ENCODE measurements at regions not wholly inside any gene's neighbourhood (a gene's known extent, or its start where the extent isn't known, plus 50 kb on each side); places are given as distances from the start of the nearest gene placed in this dataset.

DNA sequence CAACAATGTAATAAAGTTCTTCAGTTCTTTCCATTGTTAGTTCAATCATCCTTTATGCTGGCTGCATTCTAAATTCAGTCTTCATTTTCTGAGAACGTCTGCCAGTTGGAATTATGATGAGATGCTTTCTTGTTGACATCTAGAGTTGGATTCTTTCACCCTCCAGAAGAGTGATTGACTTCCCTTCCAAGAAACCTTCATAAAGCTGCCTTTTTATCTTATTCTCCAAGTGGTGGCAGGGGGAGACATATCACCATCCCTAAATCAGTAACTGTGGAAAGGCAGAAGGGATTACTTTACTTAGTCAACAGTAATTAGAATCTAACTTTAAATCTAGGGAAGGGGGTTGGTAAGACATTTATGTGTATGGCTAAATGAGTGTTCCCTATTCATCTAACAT lies 86.8 kb upstream of the GULP1 start:
- Histone ChIP-seq H3K4me1 (no peaks in the 10 kb centered on the region), H3K36me3 (replicated peaks in 1 of 2; ENCODE audit: insufficient read depth in 1 of 2, low read depth in 2 of 2) (no peaks in the 10 kb centered on the region), H3K27me3 (no peaks in the 10 kb centered on the region), H3K9me3 (no peaks in the 10 kb centered on the region), H3K4me3 (no peak overlapping the region), H3K27ac (no peak overlapping the region)
- 77 to 83% methylated on average over 1 of the region's 1 CpG for WGBS, 2 donors
- intact Hi-C loops (cut with DNase I) = no loop called here
- ATAC-seq (no peak), DNase-seq (no peak)
- TF ChIP-seq CTCF (IDR thresholded peaks at IDR 0.05) (peak in 1 of 7 experiments; percentile 5), POLR2A (IDR thresholded peaks at IDR 0.05) (no peak)

DNA sequence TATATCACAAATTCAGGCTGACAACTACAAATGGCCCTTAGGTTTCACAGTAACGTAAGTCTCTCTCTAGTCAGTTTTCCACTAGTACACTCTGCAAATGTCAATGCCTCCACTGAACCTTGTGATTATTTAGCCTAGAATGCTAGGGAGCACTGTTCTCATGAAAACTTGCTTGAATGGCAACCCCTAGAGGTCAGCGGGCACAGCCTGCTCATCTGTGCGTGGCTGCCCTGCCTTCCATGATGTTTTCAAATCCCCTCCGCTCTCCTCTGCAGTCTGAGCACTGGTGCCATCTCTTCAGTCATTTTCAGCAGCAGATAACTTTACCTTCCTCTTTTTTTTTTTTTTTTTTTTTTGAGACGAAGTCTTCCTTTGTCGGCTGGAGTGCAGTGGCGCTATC lies 84.1 kb upstream of the GULP1 start:
- no peaks in the 10 kb centered on the region for H3K4me1 ChIP-seq
- no peaks in the 10 kb centered on the region for H3K9me3 ChIP-seq
- H3K4me3 ChIP-seq = no peak overlapping the region
- TF ChIP-seq POLR2A (IDR thresholded peaks at IDR 0.05) = no peak
- H3K27me3 ChIP-seq = no peaks in the 10 kb centered on the region
- 90 to 95% methylated on average over 7 of the region's 7 CpGs for WGBS, 2 donors
- ATAC-seq = no peak
- no peak for DNase-seq
- intact Hi-C loops (cut with DNase I) = no loop called here
- no peaks in the 10 kb centered on the region for H3K36me3 ChIP-seq (replicated peaks in 1 of 2; ENCODE audit: insufficient read depth in 1 of 2, low read depth in 2 of 2)
- no peak overlapping the region for H3K27ac ChIP-seq

GRCh38 chr2:188209218-188209617 lies 82.5 kb upstream of the GULP1 start:
- no peak for TF ChIP-seq POLR2A (IDR thresholded peaks at IDR 0.05)
- no peak for TF ChIP-seq CTCF (IDR thresholded peaks at IDR 0.05)
- intact Hi-C loops (cut with DNase I) = no loop called here
- no peak for DNase-seq
- H3K4me3 ChIP-seq = no peak overlapping the region
- no peaks in the 10 kb centered on the region for H3K9me3 ChIP-seq
- no peaks in the 10 kb centered on the region for H3K27me3 ChIP-seq
- no peak overlapping the region for H3K27ac ChIP-seq
- no peak for ATAC-seq
- H3K4me1 ChIP-seq = no peaks in the 10 kb centered on the region
- H3K36me3 ChIP-seq (replicated peaks in 1 of 2; ENCODE audit: insufficient read depth in 1 of 2, low read depth in 2 of 2) = no peaks in the 10 kb centered on the region

DNA sequence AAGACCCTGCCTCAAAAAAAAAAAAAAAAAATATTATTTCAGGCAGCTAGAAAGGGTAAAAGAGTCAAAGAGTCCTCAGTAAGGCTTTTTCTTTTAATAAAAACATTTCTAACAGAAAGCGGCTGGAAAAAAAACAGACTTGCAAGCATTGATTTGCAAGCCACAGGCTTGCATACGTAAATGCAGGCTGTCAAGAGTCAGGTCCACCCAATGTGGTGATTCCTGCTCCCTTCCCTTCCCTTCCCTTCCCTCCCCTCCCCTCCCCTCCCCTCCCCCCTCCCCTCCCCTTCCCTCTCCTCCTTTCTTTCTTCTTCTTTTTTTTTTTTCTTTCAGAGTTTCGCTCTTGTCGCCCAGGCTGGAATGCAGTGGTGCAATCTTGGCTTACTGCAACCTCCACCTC lies 74.4 kb upstream of the GULP1 start:
- DNase-seq (no peak), ATAC-seq (no peak)
- Histone ChIP-seq H3K27ac (no peak overlapping the region), H3K36me3 (replicated peaks in 1 of 2; ENCODE audit: insufficient read depth in 1 of 2, low read depth in 2 of 2) (no peaks in the 10 kb centered on the region), H3K4me1 (no peaks in the 10 kb centered on the region), H3K9me3 (no peaks in the 10 kb centered on the region), H3K27me3 (no peaks in the 10 kb centered on the region), H3K4me3 (no peak overlapping the region)
- WGBS, 2 donors = 87 to 95% methylated on average over 4 of the region's 4 CpGs
- TF ChIP-seq CTCF (IDR thresholded peaks at IDR 0.05) (no peak), POLR2A (IDR thresholded peaks at IDR 0.05) (no peak)
- intact Hi-C loops (cut with DNase I) = no loop called here

GRCh38 chr2:188219541-188219940 lies 72.1 kb upstream of the GULP1 start:
- Histone ChIP-seq H3K4me1 (no peaks in the 10 kb centered on the region), H3K9me3 (no peaks in the 10 kb centered on the region), H3K27me3 (no peaks in the 10 kb centered on the region), H3K36me3 (replicated peaks in 1 of 2; ENCODE audit: insufficient read depth in 1 of 2, low read depth in 2 of 2) (no peaks in the 10 kb centered on the region), H3K4me3 (no peak overlapping the region), H3K27ac (no peak overlapping the region)
- DNase-seq (no peak), ATAC-seq (no peak)
- intact Hi-C loops (cut with DNase I) = no loop called here
- WGBS, 2 donors = 88 to 92% methylated on average over 1 of the region's 1 CpG
- TF ChIP-seq CTCF (IDR thresholded peaks at IDR 0.05) (no peak), POLR2A (IDR thresholded peaks at IDR 0.05) (no peak)

Measured in body of pancreas (tissue), 4 donors.